Endothelial cell of hepatic sinusoid (primary cell): ENCODE measurements at regions not wholly inside any gene's neighbourhood (a gene's known extent, or its start where the extent isn't known, plus 50 kb on each side); places are given as distances from the start of the nearest gene placed in this dataset.

Source experiments
- in situ Hi-C: cut with HindIII; loops from 2 replicates; pipeline ENCODE4 v1.10.0; 2017; ENCODE audit warnings: low sequenced_read_pairs

DNA sequence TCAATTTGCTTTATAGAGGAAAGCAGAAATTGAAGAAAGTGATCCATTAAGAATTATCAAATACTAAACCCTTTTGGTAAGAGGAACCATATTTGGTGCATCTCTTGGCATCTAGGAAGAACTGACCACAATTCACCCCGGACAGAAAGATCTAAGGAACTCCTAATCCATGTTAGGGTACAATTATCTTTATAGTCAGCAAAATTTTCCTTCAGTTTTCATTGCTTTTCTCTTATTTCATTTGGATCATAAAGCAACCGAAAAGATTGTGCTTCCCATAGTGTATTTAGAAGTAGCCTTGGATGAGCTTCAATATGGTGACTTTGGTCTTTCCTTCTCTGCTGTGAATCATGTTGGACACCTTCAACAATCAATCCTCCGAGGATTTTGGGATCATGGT lies 50.1 kb upstream of the IGFBP5 start:
- in situ Hi-C loops: no loop called here
